ENCODE measurements at regions not wholly inside any gene's neighbourhood (a gene's known extent, or its start where the extent isn't known, plus 50 kb on each side); places are given as distances from the start of the nearest gene placed in this dataset.
"Not testable (repeated sequence)": the region's sequence is repeated elsewhere in the genome, so short reads cannot be mapped to it uniquely, and the experiment has no call there.

GRCh38 chr13:90648497-90648896, 699.0 kb upstream of the MIR17HG start:
- intact Hi-C loops (cut with DNase I): no loop called here
- Histone ChIP-seq H3K9me3 (no peaks in the 10 kb centered on the region), H3K27ac (no peak overlapping the region), H3K27me3 (no peaks in the 10 kb centered on the region), H3K36me3 (no peaks in the 10 kb centered on the region), H3K4me3 (no peak overlapping the region), H3K4me1 (no peaks in the 10 kb centered on the region)
- no peak for DNase-seq (ENCODE audit: low spot score in 2 of 2)
- no peak for TF ChIP-seq CTCF (IDR thresholded peaks at IDR 0.05)

- H3K27me3 ChIP-seq: no peaks in the 10 kb centered on the region
- H3K4me3 ChIP-seq: no peak overlapping the region
- H3K27ac ChIP-seq: no peak overlapping the region
- intact Hi-C loops (cut with DNase I): no loop called here
- no peaks in the 10 kb centered on the region for H3K36me3 ChIP-seq
- no peaks in the 10 kb centered on the region for H3K9me3 ChIP-seq
- no peak for TF ChIP-seq CTCF (IDR thresholded peaks at IDR 0.05)
- H3K4me1 ChIP-seq: no peaks in the 10 kb centered on the region
- no peak for DNase-seq (ENCODE audit: low spot score in 2 of 2)
These were observed 695.5 kb upstream of the MIR17HG start for GRCh38 chr13:90652036-90652435.

- TF ChIP-seq CTCF (IDR thresholded peaks at IDR 0.05): no peak
- intact Hi-C loops (cut with DNase I): no loop called here
- Histone ChIP-seq H3K36me3 (no peaks in the 10 kb centered on the region), H3K27ac (no peak overlapping the region), H3K9me3 (no peaks in the 10 kb centered on the region), H3K4me1 (no peaks in the 10 kb centered on the region), H3K27me3 (no peaks in the 10 kb centered on the region), H3K4me3 (no peak overlapping the region)
- no peak for DNase-seq (ENCODE audit: low spot score in 2 of 2)
These were observed 692.5 kb upstream of the MIR17HG start for GRCh38 chr13:90654970-90655369.

- H3K27me3 ChIP-seq; intact Hi-C loops (cut with DNase I); H3K27ac ChIP-seq; H3K36me3 ChIP-seq; DNase-seq (ENCODE audit: low spot score in 2 of 2); H3K4me3 ChIP-seq; H3K9me3 ChIP-seq; H3K4me1 ChIP-seq: not testable (repeated sequence)
These were observed 683.3 kb upstream of the MIR17HG start for GRCh38 chr13:90664200-90664599.

- Histone ChIP-seq H3K9me3 (no peaks in the 10 kb centered on the region), H3K27ac (no peak overlapping the region), H3K27me3 (no peaks in the 10 kb centered on the region), H3K4me1 (no peaks in the 10 kb centered on the region), H3K4me3 (no peak overlapping the region), H3K36me3 (no peaks in the 10 kb centered on the region)
- TF ChIP-seq CTCF (IDR thresholded peaks at IDR 0.05): no peak
- intact Hi-C loops (cut with DNase I): no loop called here
- no peak for DNase-seq (ENCODE audit: low spot score in 2 of 2)
These were observed 673.7 kb upstream of the MIR17HG start for GRCh38 chr13:90673746-90674145.

GRCh38 chr13:90675129-90675528, 672.4 kb upstream of the MIR17HG start:
- H3K36me3 ChIP-seq: no peaks in the 10 kb centered on the region
- no peak overlapping the region for H3K4me3 ChIP-seq
- no peaks in the 10 kb centered on the region for H3K4me1 ChIP-seq
- H3K27me3 ChIP-seq: no peaks in the 10 kb centered on the region
- no peak for TF ChIP-seq CTCF (IDR thresholded peaks at IDR 0.05)
- H3K9me3 ChIP-seq: no peaks in the 10 kb centered on the region
- intact Hi-C loops (cut with DNase I): no loop called here
- DNase-seq (ENCODE audit: low spot score in 2 of 2): no peak
- H3K27ac ChIP-seq: no peak overlapping the region
